Thyroid gland (tissue), 4 donors: ENCODE measurements at regions not wholly inside any gene's neighbourhood (a gene's known extent, or its start where the extent isn't known, plus 50 kb on each side); places are given as distances from the start of the nearest gene placed in this dataset.

Experiments
- DNase-seq, 2 donors: peaks; one replicate each; pipeline ENCODE4 v3.0.0-alpha.2; 2019
- H3K27ac ChIP-seq, 3 donors: fragments of 200-600 bp; sonication (generic); 1 replicate in 2 of 3; 2 replicates in 1 of 3; pipeline ENCODE4 v1.5.1; 2016 to 2019; ENCODE audit warnings: mild to moderate bottlenecking in 1 of 3, moderate library complexity in 1 of 3
- H3K27me3 ChIP-seq: fragments of 200-600 bp; sonication (generic); one replicate; pipeline ENCODE4 v1.5.1; 2019
- H3K36me3 ChIP-seq, 2 donors: fragments of 200-600 bp; sonication (generic); one replicate each; pipeline ENCODE4 v1.5.1; 2016 to 2019
- H3K4me1 ChIP-seq, 2 donors: fragments of 200-600 bp; sonication (generic); one replicate each; pipeline ENCODE4 v1.5.1; 2017 to 2019
- H3K4me3 ChIP-seq, 3 donors: fragments of 200-600 bp; sonication (generic); replicated peaks in 1 of 3; 1 replicate in 2 of 3; 2 replicates in 1 of 3; pipeline ENCODE4 v1.5.1; 2016; ENCODE audit warnings: mild to moderate bottlenecking in 1 of 3
- H3K9me3 ChIP-seq: fragments of 200-600 bp; sonication (generic); one replicate; pipeline ENCODE4 v1.5.1; 2017
- CTCF ChIP-seq, 6 experiments: fragments of 200-600 bp in 3 of 6; fragments of 450-650 bp in 3 of 6; sonication (generic) in 3 of 6; IDR thresholded peaks; one replicate each; pipeline ENCODE4 v1.5.1; 2016 to 2019; ENCODE audit warnings: antibody characterized with exemption in 6 of 6, mild to moderate bottlenecking in 2 of 6, inconsistent platforms in 1 of 6, moderate library complexity in 1 of 6
- POLR2A ChIP-seq, 2 donors: fragments of 450-650 bp; IDR thresholded peaks; one replicate each; pipeline ENCODE4 v1.6.1; 2017; ENCODE audit warnings: antibody characterized with exemption in 2 of 2, mild to moderate bottlenecking in 2 of 2, moderate library complexity in 1 of 2
- WGBS, 2 donors: methylation state at CpG; one replicate each; pipeline ENCODE4 v1.1.5; 2017; 5-methylcytosine and 5-hydroxymethylcytosine counted together
- intact Hi-C: fragments of 100-400 bp; cut with DNase I; formaldehyde crosslinking; loops from one replicate; pipeline ENCODE4 v1.15.1; 2023

- WGBS, 2 donors, result 91 to 98% methylated on average over 2 of the region's 2 CpGs
- TF ChIP-seq POLR2A (IDR thresholded peaks at IDR 0.05), result no peak
- TF ChIP-seq CTCF (IDR thresholded peaks at IDR 0.05), result no peak
- H3K27me3 ChIP-seq, result no peaks in the 10 kb centered on the region
- H3K27ac ChIP-seq, result no peak overlapping the region
- no peaks in the 10 kb centered on the region for H3K9me3 ChIP-seq
- no peak for DNase-seq
- H3K4me1 ChIP-seq, result no peaks in the 10 kb centered on the region
- H3K4me3 ChIP-seq, result no peak overlapping the region
- H3K36me3 ChIP-seq, result no peaks in the 10 kb centered on the region
- intact Hi-C loops, result no loop called here
These were observed 87.4 kb downstream of the TRIM42 start for GRCh38 chr3:140765246-140765645.

GRCh38 chr3:140766465-140766864, 88.6 kb downstream of the TRIM42 start:
- TF ChIP-seq CTCF (IDR thresholded peaks at IDR 0.05) (no peak), POLR2A (IDR thresholded peaks at IDR 0.05) (no peak)
- intact Hi-C loops, result no loop called here
- Histone ChIP-seq H3K9me3 (no peaks in the 10 kb centered on the region), H3K27me3 (no peaks in the 10 kb centered on the region), H3K36me3 (no peaks in the 10 kb centered on the region), H3K4me3 (no peak overlapping the region), H3K4me1 (no peaks in the 10 kb centered on the region), H3K27ac (no peak overlapping the region)
- 45 to 71% methylated on average over 3 of the region's 3 CpGs for WGBS, 2 donors
- no peak for DNase-seq

GRCh38 chr3:140767566-140767965, 89.7 kb downstream of the TRIM42 start:
- no peaks in the 10 kb centered on the region for H3K4me1 ChIP-seq
- H3K4me3 ChIP-seq, result no peak overlapping the region
- intact Hi-C loops, result no loop called here
- H3K36me3 ChIP-seq, result no peaks in the 10 kb centered on the region
- H3K27me3 ChIP-seq, result no peaks in the 10 kb centered on the region
- no peak overlapping the region for H3K27ac ChIP-seq
- 75 to 76% methylated on average over 1 of the region's 1 CpG for WGBS, 2 donors
- H3K9me3 ChIP-seq, result no peaks in the 10 kb centered on the region
- no peak for DNase-seq
- no peak for TF ChIP-seq CTCF (IDR thresholded peaks at IDR 0.05)
- TF ChIP-seq POLR2A (IDR thresholded peaks at IDR 0.05), result no peak

GRCh38 chr3:140768941-140769340, 91.1 kb downstream of the TRIM42 start:
- H3K9me3 ChIP-seq, result no peaks in the 10 kb centered on the region
- WGBS, 2 donors, result 79 to 90% methylated on average over 2 of the region's 2 CpGs
- H3K36me3 ChIP-seq, result no peaks in the 10 kb centered on the region
- H3K27ac ChIP-seq, result no peak overlapping the region
- no peak for DNase-seq
- intact Hi-C loops, result no loop called here
- H3K4me1 ChIP-seq, result no peaks in the 10 kb centered on the region
- TF ChIP-seq CTCF (IDR thresholded peaks at IDR 0.05) (no peak), POLR2A (IDR thresholded peaks at IDR 0.05) (no peak)
- H3K27me3 ChIP-seq, result no peaks in the 10 kb centered on the region
- no peak overlapping the region for H3K4me3 ChIP-seq

- H3K4me3 ChIP-seq, result no peak overlapping the region
- 77 to 93% methylated on average over 6 of the region's 6 CpGs for WGBS, 2 donors
- no peaks in the 10 kb centered on the region for H3K9me3 ChIP-seq
- intact Hi-C loops, result no loop called here
- no peak for DNase-seq
- no peak overlapping the region for H3K27ac ChIP-seq
- H3K4me1 ChIP-seq, result no peaks in the 10 kb centered on the region
- H3K36me3 ChIP-seq, result no peaks in the 10 kb centered on the region
- no peaks in the 10 kb centered on the region for H3K27me3 ChIP-seq
- TF ChIP-seq CTCF (IDR thresholded peaks at IDR 0.05) (no peak), POLR2A (IDR thresholded peaks at IDR 0.05) (no peak)
These were observed 92.1 kb downstream of the TRIM42 start for GRCh38 chr3:140769951-140770350.
